HG03196 (cell line): ENCODE measurements at regions not wholly inside any gene's neighbourhood (a gene's known extent, or its start where the extent isn't known, plus 50 kb on each side); places are given as distances from the start of the nearest gene placed in this dataset.
"Not testable (repeated sequence)": the region's sequence is repeated elsewhere in the genome, so short reads cannot be mapped to it uniquely, and the experiment has no call there.

Experiments
- ATAC-seq: cut with Tn5 transposase; IDR thresholded peaks from one replicate; pipeline ENCODE4 v1.9.1; 2021; ENCODE audit not compliant: unreplicated experiment

GRCh38 chr9:6160579-6160978 is 55.0 kb upstream of the IL33 start:
- ATAC-seq = no peak

GRCh38 chr9:6153425-6153824 is 62.2 kb upstream of the IL33 start:
- no peak for ATAC-seq

DNA sequence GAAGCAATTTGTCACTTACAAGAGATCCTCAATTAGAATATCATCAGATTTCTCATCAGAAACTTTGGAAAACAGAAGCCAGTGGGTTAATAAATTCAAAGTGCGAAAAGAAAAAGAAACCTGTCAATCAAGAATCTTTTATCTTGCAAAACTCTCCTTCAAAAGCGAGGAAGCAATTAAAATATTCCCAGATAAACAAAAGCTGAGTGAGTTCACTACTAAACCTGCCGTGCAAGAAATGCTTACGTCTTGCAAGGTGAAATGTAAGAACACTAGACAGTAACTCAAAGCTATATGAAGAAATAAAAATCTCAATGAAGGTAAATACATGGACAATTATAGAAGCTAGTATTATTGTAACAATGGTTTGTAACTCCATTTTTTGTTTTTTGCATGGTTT is 62.8 kb upstream of the IL33 start:
- no peak for ATAC-seq

- ATAC-seq = no peak
Observed at GRCh38 chr9:6150483-6150882, 65.1 kb upstream of the IL33 start.

DNA sequence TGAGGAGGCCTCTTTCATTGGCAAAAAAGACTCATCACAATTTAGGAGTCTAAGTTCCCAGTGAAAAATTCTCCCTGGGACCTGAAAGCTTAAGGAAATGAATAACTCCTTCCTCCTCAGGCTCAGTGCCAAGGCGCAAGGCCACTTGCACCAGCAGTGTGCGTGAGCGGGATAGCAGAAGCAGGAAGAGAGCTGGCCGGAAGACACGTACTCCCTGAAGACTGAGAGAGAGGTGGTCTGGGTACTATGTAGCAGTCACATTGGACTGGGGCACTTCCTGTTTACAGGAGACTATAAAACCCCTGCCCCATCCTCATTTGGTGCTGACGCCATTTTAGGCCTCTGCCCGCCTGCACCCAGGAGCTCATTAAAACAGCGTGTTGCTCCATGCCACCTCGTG is 66.3 kb upstream of the IL33 start:
- ATAC-seq = no peak

DNA sequence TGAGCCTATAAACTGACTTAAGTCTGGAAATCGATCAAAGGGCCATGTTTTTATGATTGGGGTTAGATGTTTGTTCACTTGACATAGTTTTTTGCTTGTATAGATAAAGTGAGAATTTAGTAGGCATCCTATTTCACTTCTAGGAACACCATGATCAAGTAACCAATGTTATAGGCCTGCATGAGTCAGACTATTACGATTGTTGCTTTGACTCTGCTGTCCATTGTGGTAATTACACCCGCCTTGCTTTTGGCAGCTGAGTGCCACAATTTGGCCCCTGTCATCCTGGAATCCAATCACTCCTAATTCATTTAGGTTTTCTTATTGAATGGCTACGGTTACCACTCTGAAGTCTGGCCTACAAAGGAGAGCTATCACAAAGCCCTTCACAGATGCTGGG is 67.8 kb upstream of the IL33 start:
- ATAC-seq = no peak

GRCh38 chr9:6144947-6145346 is 70.7 kb upstream of the IL33 start:
- ATAC-seq = no peak

- ATAC-seq = no peak
Observed at GRCh38 chr9:6142799-6143454, 72.7 kb upstream of the IL33 start.

GRCh38 chr9:6135780-6136179 is 79.8 kb upstream of the IL33 start:
- not testable (repeated sequence) for ATAC-seq

GRCh38 chr9:6134661-6135180 is 80.9 kb upstream of the IL33 start:
- ATAC-seq = no peak

DNA sequence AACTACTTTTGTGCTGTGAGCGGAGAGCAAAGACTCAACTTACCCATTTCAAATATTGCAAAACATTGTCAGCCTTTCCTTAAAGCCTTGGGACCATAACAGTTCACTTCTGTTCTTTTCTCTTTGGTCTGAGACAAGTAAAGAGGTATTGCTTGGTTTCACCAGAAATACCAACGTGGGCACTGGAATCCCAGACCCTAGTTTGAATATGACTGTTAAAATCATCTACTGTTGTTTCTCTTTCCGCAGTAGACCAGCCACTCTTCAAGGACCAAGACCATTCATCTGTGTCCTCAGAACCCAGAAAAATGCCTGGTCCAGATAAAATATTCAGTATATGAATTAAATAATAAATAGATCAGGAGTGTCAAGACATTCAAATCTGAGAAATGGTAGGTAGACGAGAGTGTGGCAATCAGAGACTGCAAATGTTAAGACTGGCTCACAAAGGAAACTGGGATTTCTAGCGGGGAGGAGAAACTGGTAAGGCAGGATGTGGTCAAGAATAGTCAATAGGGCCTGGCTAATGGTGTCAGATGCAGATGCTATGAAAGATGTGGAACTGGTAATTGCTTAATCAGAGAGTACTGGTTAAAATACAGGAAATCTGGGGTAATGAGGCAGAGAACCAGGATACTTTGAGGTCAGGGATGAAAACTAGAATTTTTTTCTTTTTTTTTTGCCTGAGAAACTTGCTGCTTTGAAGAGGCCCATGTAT is 82.1 kb upstream of the IL33 start:
- peak; percentile 93 for ATAC-seq

GRCh38 chr9:6132650-6133049 is 83.0 kb upstream of the IL33 start:
- no peak for ATAC-seq

GRCh38 chr9:6128030-6128429 is 87.6 kb upstream of the IL33 start:
- no peak for ATAC-seq

DNA sequence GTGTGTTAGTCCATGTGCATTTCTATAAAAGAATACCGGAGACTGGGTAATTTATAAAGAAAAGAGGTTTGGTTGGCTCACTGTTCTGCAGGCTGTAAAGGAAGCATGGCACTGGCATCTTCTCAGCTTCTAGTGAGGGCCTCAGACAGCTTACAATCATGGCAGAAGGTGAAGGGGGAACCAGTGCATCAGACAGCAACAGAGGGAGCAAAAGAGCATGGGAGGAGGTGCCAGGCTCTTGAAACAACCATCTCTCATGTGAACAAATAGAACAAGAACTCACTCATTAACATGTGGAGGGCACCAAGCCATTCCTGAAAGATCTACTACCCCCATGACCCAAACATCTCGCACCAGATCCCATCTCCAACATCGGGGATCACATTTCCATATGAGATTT is 89.2 kb upstream of the IL33 start:
- ATAC-seq = no peak

GRCh38 chr9:6123416-6123815 is 92.2 kb upstream of the IL33 start:
- no peak for ATAC-seq

DNA sequence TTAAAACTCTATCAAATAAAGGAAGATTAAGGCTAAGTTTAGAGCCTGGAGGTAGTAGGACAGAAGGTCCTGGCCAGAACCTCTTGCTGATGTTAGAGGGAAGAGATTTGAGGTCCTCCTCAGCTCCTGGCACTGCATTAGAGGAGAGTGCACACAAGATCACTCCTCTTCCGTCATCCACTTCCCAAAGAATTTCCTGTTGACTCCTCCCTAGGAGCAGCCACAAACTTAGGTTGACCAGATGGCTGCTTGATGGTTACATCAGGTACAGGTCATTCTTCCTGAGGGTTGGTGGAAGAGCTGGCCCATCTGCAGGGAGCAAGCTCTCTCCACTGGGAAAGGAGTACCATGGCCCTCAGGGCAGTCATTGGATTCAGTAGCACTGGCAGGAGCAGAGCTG is 93.9 kb upstream of the IL33 start:
- ATAC-seq = no peak

DNA sequence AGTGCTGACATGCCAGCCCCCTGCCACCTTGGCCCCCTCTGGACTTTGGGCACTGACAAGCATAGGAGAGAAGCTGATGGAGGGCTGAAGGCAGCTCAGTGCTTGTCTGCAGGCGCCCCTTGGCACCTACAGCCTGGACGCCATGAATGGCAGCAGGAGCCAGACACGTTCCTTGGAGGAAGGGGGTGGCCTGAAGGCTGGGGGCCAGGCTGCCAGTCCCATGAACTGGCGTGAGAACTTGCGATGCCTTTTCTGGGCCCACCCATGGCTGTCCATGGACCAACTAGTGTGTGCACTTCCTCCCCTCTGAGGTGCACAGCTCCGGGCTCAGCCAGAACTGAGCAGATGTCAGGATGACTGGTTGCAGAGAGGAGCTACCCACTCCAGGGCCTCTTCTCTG is 99.0 kb upstream of the RANBP6 start:
- ATAC-seq = no peak

DNA sequence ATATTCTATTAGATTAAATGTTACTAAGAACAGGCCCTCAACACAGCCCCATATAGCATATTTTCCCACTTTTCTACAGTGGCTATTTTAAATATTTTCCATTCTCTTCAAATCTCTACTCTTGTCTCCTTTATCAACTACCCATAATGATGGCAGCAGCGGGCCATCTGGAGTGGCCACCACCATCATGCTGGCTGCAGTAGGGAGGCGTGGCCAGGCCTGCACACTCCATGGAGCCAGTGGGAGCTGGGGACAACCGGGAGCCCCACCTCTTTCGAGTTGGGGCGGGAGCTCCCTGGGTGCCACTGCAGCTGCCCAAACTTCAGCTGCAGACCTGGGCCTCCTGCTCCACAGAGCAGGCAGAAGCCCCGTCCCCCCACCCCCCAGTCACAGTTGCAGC is 98.4 kb upstream of the RANBP6 start:
- ATAC-seq = no peak

DNA sequence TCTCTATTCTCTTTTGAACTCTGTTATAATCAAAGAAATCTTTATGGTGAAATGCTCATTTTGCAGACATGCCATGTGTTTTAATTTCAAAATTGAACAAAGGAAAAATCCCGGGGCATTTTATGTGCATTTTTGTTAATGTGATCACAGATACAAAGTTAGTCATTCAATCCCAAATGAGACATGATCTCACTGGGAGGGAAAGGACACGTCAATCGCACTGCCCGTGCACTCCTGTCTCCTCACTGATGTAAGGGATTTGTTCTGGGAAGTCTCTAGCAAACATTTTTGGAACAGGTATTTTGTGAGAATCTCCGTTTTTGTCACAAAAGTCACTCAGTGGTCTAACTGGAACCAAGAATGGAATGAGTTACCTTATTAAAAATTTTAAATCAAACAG is 97.9 kb upstream of the RANBP6 start:
- ATAC-seq = no peak

DNA sequence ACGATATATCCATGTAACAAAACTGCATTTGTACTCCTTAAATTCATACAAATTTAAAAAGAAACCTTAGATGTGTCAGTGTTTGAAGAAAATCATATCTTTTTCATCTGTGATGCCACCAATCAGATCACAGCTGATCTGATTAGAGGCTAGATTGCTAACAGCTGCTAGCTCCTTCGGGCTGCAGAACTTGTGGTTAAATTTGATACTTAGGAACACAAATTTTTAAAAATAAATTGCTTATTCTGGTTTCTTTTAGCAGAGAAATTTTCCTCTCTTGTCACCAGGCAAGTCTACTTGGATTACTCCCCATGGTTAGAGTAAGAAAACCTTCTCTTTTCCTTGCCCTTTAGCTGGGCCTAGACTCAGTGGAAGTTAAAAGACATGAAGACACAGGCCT is 94.6 kb upstream of the RANBP6 start:
- ATAC-seq = no peak

DNA sequence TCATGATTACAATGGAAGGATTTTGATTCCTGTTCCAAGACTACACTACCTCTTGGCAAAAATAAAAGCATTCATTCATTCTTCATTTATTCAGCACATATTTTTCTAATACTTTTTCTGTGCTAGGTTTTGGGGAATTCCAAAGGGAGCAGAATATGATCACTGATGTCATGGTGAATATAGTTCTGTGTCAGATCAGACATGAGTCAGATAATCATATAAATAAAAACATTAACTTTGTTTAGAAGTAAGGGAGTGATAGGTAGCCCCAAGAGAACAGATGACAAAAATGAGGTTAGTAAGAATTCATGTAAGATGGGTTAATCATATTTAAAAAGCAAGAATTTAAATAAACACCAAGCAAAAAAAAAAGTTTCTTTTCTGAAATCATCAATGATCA is 94.1 kb upstream of the RANBP6 start:
- ATAC-seq = no peak

DNA sequence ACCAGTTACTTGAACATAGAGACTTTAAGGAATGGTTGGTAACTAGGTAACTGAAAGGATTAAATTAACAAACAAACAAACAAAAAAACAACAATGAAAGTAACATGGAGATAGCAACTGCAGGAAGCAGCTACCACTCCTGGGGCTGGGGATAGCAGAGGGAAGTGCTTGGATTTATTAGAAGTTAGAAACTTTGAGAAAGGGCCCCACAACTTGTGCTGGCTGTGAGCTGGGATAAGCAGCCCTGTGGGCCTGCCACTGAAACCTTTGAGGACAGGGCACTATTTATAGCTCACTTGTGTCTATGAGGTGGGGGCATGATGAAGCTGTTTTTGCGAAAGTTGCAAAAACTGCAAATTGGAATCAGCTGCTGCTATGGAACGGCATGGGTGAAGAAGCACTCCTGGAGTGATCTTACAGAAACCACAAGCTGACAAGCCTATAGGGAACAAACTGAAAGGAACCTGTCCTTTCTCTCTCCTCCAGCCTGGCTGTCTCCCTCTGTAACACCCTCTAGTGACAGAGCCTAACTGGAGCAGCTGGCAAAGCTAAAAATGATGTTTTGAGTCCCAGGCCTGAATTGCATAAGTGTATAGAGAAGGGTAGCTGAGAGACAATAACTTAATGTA is 91.4 kb upstream of the RANBP6 start:
- ATAC-seq = peak; percentile 79
